Neural crest cell (in vitro differentiated cells): ENCODE measurements at regions not wholly inside any gene's neighbourhood (a gene's known extent, or its start where the extent isn't known, plus 50 kb on each side); places are given as distances from the start of the nearest gene placed in this dataset.
A peak's percentile ranks its signal among the peaks of the same experiment; 100 is the strongest.

Experiments used
- DNase-seq: peaks from one replicate; pipeline ENCODE4 v3.0.0; 2021; ENCODE audit warnings: low read depth, mixed read lengths, low spot score
- H3K27ac Mint-ChIP-seq: one replicate; pipeline ENCODE4 v1.8.0; 2021; ENCODE audit warnings: mild to moderate bottlenecking, mixed read lengths; ENCODE audit not compliant: unreplicated experiment
- H3K27me3 Mint-ChIP-seq: 2 replicates; pipeline ENCODE4 v1.8.0; 2021; ENCODE audit warnings: low read depth, mild to moderate bottlenecking, mixed read lengths
- H3K36me3 Mint-ChIP-seq: 2 replicates; pipeline ENCODE4 v1.8.0; 2021; ENCODE audit warnings: low read depth, mild to moderate bottlenecking, mixed read lengths
- H3K4me1 Mint-ChIP-seq: 2 replicates; pipeline ENCODE4 v1.8.0; 2021; ENCODE audit warnings: mixed read lengths
- H3K4me3 Mint-ChIP-seq: one replicate; pipeline ENCODE4 v1.8.0; 2021; ENCODE audit warnings: mild to moderate bottlenecking, mixed read lengths
- H3K9me3 Mint-ChIP-seq: 2 replicates; pipeline ENCODE4 v1.8.0; 2021; ENCODE audit warnings: mixed read lengths
- CTCF ChIP-seq: fragments of 200-600 bp; sonication (generic); conservative IDR thresholded peaks from 2 replicates; pipeline ENCODE4 v1.5.0; 2021; ENCODE audit warnings: antibody characterized with exemption, mild to moderate bottlenecking

GRCh38 chr16:9152649-9153501 is 61.4 kb downstream of the HAPSTR1 start:
- no peak for TF ChIP-seq CTCF
- H3K4me3 Mint-ChIP-seq: no peak overlapping the region
- H3K9me3 Mint-ChIP-seq: peaks cover 6% of the 10 kb centered on the region
- peaks cover 3% of the 10 kb centered on the region for H3K36me3 Mint-ChIP-seq
- DNase-seq: no peak
- H3K27me3 Mint-ChIP-seq: peaks cover 19% of the 10 kb centered on the region
- H3K27ac Mint-ChIP-seq: no peak overlapping the region
- H3K4me1 Mint-ChIP-seq: peaks cover 20% of the 10 kb centered on the region

- no peak for TF ChIP-seq CTCF
- peaks cover 19% of the 10 kb centered on the region for H3K27me3 Mint-ChIP-seq
- H3K9me3 Mint-ChIP-seq: peaks cover 6% of the 10 kb centered on the region
- peaks cover 17% of the 10 kb centered on the region for H3K4me1 Mint-ChIP-seq
- H3K36me3 Mint-ChIP-seq: peaks cover 3% of the 10 kb centered on the region
- DNase-seq: no peak
- no peak overlapping the region for H3K27ac Mint-ChIP-seq
- H3K4me3 Mint-ChIP-seq: no peak overlapping the region
These were observed 62.0 kb downstream of the HAPSTR1 start for GRCh38 chr16:9153502-9153864.

- Mint-ChIP-seq H3K4me1 (peaks cover 9% of the 10 kb centered on the region), H3K9me3 (peaks cover 6% of the 10 kb centered on the region), H3K36me3 (peaks cover 3% of the 10 kb centered on the region), H3K27ac (no peak overlapping the region), H3K4me3 (no peak overlapping the region), H3K27me3 (peaks cover 20% of the 10 kb centered on the region)
- TF ChIP-seq CTCF: no peak
- DNase-seq: no peak
These were observed 63.3 kb downstream of the HAPSTR1 start for GRCh38 chr16:9154567-9155410.

GRCh38 chr16:9155871-9156270 is 64.4 kb downstream of the HAPSTR1 start:
- no peak for DNase-seq
- no peak for TF ChIP-seq CTCF
- no peak overlapping the region for H3K27ac Mint-ChIP-seq
- H3K9me3 Mint-ChIP-seq: peaks cover 6% of the 10 kb centered on the region
- peaks cover 3% of the 10 kb centered on the region for H3K36me3 Mint-ChIP-seq
- H3K27me3 Mint-ChIP-seq: peaks cover 24% of the 10 kb centered on the region
- H3K4me3 Mint-ChIP-seq: no peak overlapping the region
- H3K4me1 Mint-ChIP-seq: peaks cover 16% of the 10 kb centered on the region

- Mint-ChIP-seq H3K4me1 (peaks cover 11% of the 10 kb centered on the region), H3K27ac (no peak overlapping the region), H3K36me3 (no peaks in the 10 kb centered on the region), H3K27me3 (peaks cover 13% of the 10 kb centered on the region), H3K4me3 (no peak overlapping the region), H3K9me3 (no peaks in the 10 kb centered on the region)
- peak; percentile 63 for DNase-seq
- peak; percentile 77 for TF ChIP-seq CTCF
These were observed 68.6 kb downstream of the HAPSTR1 start for GRCh38 chr16:9159839-9160550.
